ENCODE measurements at regions not wholly inside any gene's neighbourhood (a gene's known extent, or its start where the extent isn't known, plus 50 kb on each side); places are given as distances from the start of the nearest gene placed in this dataset.
A peak's percentile ranks its signal among the peaks of the same experiment; 100 is the strongest.

DNA sequence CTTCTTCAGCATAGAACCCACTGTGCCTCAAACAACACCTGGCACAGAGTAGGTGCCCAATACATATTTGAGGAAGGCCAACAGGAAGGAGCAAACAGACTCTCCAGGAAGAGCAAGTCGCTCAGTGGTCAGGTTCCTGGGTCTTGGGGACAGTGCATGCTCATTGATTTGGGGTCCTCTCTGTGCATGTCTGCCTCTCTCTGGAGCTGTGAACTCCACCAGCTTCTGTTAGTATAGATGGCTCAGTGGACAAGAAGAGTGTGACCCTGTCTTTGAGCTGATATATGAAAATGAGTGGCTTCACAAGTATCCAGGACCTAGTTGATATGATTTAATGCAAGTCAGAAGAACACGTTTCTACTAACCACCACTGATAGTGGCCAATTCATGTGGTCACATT, 98.7 kb downstream of the KCTD15 start:
- FAIRE-seq = no peak

DNA sequence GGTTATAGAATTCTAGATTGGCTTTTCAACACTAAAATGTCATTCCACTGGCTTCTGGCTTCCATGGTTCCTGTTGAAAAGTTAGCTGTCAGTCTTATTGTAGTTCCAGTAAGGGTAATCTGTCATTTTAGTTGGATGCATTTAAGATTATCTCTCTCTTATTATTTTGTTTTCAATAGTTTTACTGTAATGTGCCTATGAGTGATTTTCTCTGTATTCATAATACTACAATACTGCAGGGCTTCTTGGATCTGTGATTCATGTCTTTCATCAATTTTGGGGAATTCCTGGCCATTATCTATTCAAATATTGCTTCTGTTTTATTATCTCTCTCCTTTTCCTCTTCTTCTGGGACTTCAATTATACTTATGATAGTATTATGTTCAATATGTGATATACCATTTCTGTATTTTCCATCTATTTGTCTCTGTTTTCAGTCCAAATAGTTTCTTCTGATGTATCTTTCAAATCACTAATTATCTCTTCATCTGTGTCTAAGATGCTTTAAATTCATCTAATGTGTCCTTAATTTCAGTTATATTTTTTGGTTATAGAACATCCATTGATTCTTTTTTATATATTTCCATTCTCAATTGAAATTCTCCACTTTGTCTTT, 101.5 kb downstream of the KCTD15 start:
- no peak for FAIRE-seq

More for the DNA sequence above, 98.7 kb downstream of the KCTD15 start:
- DNase-seq (ENCODE audit: low spot score in 2 of 2) = no peak

GRCh38 chr19:33900817-33901216, 104.1 kb downstream of the KCTD15 start:
- DNase-seq (ENCODE audit: low spot score in 2 of 2) (no peak), FAIRE-seq (no peak)

More for the DNA sequence above, 101.5 kb downstream of the KCTD15 start:
- no peak for DNase-seq (ENCODE audit: low spot score in 2 of 2)

DNA sequence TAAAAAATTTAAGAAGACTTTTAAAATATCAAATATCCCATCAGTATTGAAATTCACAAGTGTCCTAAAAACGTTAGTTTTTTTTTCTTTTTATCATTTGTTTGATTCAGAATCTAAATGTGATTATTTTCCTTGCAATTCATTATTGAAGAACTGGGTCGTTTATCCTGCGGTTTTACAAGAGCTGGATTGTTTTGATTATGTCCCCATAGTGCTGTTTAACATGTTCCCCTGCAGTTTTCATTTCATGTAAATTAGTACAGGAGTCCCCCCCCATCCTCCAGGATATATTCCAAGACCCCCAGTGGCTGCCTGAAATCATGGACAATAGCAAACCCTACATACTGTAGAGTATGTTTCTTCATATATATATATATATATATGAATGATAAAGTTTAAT, 105.7 kb downstream of the KCTD15 start:
- DNase-seq (ENCODE audit: low spot score in 2 of 2) (no peak), FAIRE-seq (no peak)

DNA sequence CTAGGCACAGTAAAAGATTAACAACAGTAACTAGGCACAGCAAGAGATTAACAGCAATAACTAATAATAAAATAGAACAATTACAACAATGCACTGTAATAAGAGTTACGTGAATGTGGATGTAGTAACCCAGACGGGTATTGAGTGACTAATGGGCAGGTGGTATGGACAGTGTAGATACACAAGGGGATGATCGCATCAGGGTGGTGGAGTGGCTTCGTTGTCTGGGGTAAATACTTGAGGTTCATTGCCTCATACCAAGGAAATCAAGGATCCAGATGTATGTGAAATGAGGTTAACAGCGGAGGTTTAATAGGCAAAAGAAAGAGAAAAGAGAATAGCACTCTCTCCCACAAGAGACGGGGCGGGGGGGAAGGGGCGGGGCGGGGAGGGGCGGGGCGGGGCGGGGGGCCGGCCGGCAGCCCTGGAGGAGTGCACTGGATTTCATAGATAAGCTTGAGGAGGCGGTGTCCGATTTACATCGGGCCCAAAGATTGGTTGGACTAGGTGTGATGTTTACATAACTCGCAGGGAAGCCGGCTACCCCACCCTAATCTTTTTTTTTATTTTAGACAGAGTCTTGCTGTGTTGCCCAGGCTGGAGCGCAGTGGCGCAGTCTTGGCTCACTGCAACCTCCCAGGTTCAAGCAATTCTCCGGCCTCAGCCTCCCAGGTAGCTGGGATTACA, 106.3 kb downstream of the KCTD15 start:
- FAIRE-seq = no peak
- no peak for DNase-seq (ENCODE audit: low spot score in 2 of 2)

GRCh38 chr19:33903489-33903850, 106.8 kb downstream of the KCTD15 start:
- FAIRE-seq = no peak
- no peak for DNase-seq (ENCODE audit: low spot score in 2 of 2)

DNA sequence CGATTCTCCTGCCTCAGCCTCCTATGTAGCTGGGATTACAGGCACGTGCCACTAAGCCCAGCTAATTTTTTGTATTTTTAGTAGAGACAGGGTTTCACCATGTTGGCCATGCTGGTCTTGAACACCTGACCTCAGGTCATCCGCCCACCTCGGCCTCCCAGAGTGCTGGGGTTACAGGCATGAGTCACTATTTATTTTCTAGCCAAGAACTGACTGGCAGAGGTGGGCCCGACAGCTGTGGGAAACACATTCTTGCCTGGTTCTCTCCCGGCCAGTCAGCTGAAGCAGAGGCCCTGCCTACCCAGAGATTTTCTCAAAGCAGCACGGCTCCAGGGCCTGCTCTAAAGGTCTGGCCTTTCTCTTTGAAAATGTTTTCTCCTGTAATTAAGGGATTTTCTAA, 108.0 kb downstream of the KCTD15 start:
- FAIRE-seq = no peak

DNA sequence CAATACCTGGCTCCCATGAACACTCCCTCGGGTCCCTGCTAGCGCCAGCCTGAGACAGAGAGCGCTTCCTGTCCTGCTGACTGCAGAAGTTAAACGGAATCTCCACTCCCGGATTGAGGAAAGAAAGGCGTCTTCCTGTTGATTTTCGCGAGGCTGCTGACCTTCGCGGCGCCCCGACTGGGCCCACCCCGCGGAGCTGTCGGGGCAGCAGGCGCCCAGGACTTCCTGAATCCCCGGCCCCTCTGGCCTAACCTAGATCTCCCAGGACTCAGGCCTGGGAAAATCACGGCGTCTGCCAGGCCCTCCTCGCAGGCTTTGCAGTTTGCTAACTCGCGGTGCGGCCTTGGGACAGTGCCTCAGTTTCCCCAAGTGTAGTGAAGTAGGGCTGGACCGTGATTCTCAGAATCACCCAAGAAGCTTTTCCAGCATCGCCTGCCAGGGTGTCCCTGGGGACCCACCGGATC, 108.8 kb downstream of the KCTD15 start:
- FAIRE-seq (no peak), DNase-seq (ENCODE audit: low spot score in 2 of 2) (no peak)

More for the DNA sequence above, 108.0 kb downstream of the KCTD15 start:
- no peak for DNase-seq (ENCODE audit: low spot score in 2 of 2)

DNA sequence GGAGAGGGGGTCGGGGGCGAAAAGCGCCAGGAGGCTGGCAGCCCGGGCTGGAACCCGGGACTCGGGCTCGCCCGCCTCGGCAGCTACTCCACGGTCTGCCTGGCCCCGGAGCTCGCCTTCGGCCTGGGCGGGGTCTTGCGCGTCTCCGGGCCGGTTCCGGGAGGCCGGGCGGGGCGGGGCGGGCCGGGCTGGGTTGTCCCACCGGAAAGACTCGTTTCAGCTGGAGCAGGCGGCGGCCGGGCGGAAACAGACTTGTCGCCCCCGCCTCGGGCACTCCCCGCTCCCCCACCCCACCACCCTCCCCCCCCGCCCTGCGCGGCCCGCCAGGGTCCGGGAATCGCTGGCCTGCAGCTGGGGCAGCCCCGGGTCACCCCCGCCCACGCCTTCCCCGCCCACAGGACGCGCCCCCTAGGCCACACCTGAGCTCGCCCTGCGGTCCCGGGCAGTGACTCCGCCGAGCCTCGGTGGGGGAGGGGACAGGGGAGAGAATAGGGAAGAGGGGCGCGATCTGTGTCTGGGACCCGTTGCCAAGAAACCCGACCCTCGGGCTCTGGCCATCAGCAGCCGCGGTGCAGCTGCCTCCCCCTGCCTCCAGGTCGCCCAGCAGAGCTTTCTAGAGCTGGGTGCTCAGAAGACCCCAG, 109.4 kb downstream of the KCTD15 start:
- FAIRE-seq (no peak), DNase-seq (ENCODE audit: low spot score in 2 of 2) (peak; percentile 57 to 66)

- no peak for DNase-seq (ENCODE audit: low spot score in 2 of 2)
- FAIRE-seq = no peak
Measured at GRCh38 chr19:33906578-33907335, 110.1 kb downstream of the KCTD15 start.

- DNase-seq (ENCODE audit: low spot score in 2 of 2) (no peak), FAIRE-seq (no peak)
Measured at GRCh38 chr19:33910922-33911321, 114.3 kb downstream of the KCTD15 start.

DNA sequence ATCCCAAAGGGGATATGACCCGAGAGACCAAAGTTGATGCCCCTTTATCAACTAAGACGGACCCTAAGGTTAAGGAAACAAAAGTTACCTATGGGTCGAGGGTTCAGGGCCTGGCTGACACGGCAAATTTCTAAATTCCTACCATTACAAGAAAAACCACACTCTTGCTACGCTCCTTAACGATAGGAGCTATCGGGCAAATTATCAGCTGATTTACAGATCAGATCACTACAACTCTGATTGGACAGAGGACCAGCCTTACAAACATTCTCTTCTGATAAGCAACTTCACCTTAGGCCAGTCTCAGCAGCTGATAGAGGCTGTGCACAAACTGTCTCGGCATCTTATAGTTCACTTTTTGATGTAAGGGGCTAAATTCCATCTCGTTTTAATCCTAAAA, 117.9 kb downstream of the KCTD15 start:
- FAIRE-seq (no peak), DNase-seq (ENCODE audit: low spot score in 2 of 2) (no peak)

DNA sequence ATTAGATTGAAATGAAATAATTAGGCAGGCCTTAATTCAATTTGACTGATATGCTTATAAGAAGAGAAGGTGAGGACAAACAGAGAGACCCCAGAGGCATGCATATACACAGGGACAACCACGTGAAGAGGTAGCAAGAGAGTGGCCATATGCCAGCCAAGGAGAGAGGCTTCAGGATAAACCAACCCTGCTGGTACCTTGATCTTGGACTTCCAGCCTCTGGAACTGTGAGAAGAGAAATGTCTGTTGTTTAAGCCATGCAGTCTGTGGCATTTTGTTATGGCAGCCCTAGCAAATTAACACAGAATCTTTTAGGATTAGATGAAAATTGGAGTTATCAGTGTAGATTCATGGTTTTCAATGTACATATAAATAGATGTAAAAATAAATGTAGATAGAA, 120.1 kb downstream of the KCTD15 start:
- FAIRE-seq (no peak), DNase-seq (ENCODE audit: low spot score in 2 of 2) (no peak)

GRCh38 chr19:33919291-33919690, 122.6 kb downstream of the KCTD15 start:
- no peak for DNase-seq (ENCODE audit: low spot score in 2 of 2)
- FAIRE-seq = no peak

- no peak for FAIRE-seq
- DNase-seq (ENCODE audit: low spot score in 2 of 2) = no peak
Measured at GRCh38 chr19:33921165-33921564, 124.5 kb downstream of the KCTD15 start.

DNA sequence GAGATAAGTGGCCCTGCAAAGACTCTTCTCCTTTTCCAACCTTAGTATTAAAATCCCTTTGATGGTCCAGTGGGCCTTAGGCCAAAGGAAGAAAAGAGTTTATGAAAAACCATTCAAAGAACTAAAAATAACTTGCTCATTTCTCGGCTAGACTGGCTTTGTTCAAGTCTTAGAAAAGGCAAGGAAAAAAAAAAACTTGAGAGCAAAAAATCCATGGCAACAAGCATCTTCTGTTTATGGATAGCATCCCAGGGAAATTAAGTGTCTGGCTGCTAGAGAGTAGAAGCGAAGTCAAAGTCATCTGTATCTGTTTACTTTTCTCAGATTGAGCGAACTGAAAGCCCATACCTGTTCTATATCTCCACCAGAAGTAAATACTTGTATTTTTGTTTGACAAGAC, 129.6 kb downstream of the KCTD15 start:
- FAIRE-seq (no peak), DNase-seq (ENCODE audit: low spot score in 2 of 2) (no peak)

GRCh38 chr19:33927789-33928457, 131.3 kb downstream of the KCTD15 start:
- FAIRE-seq = no peak
- no peak for DNase-seq (ENCODE audit: low spot score in 2 of 2)

- no peak for FAIRE-seq
- DNase-seq (ENCODE audit: low spot score in 2 of 2) = no peak
Measured at GRCh38 chr19:33928458-33928950, 131.8 kb downstream of the KCTD15 start.

GRCh38 chr19:33933931-33934330, 137.3 kb downstream of the KCTD15 start:
- DNase-seq (ENCODE audit: low spot score in 2 of 2) = no peak
- no peak for FAIRE-seq

GRCh38 chr19:33938821-33939220, 142.2 kb downstream of the KCTD15 start:
- DNase-seq (ENCODE audit: low spot score in 2 of 2) (no peak), FAIRE-seq (no peak)
